Endodermal cell (in vitro differentiated cells): ENCODE measurements at regions not wholly inside any gene's neighbourhood (a gene's known extent, or its start where the extent isn't known, plus 50 kb on each side); places are given as distances from the start of the nearest gene placed in this dataset.
A peak's percentile ranks its signal among the peaks of the same experiment; 100 is the strongest.

Experiments
- DNase-seq: peaks from one replicate; pipeline ENCODE4 v3.0.0-alpha.2; 2017
- H3K27ac ChIP-seq: 2 replicates; pipeline ENCODE4 v1.5.1; 2013; ENCODE audit warnings: mild to moderate bottlenecking, low read depth, low read length, moderate library complexity
- H3K27me3 ChIP-seq: 2 replicates; pipeline ENCODE4 v1.6.1; 2013; ENCODE audit warnings: mild to moderate bottlenecking, low read length, moderate library complexity; ENCODE audit not compliant: insufficient read depth, control insufficient read depth, poor library complexity, severe bottlenecking
- H3K36me3 ChIP-seq: 2 replicates; pipeline ENCODE4 v1.7.0; 2013; ENCODE audit warnings: mild to moderate bottlenecking, low read length, moderate library complexity; ENCODE audit not compliant: control insufficient read depth, insufficient read depth
- H3K4me1 ChIP-seq: one replicate; pipeline ENCODE4 v1.7.0; 2013; ENCODE audit warnings: low read length; ENCODE audit not compliant: control insufficient read depth, insufficient read depth
- H3K4me3 ChIP-seq: 2 replicates; pipeline ENCODE4 v1.5.1; 2013; ENCODE audit warnings: mild to moderate bottlenecking, low read length, moderate library complexity
- H3K9ac ChIP-seq: 2 replicates; pipeline ENCODE4 v1.6.1; 2013; ENCODE audit warnings: mild to moderate bottlenecking, low read length, moderate library complexity; ENCODE audit not compliant: poor library complexity, severe bottlenecking; ENCODE audit errors: extremely low read depth
- H3K9me3 ChIP-seq: 2 replicates; pipeline ENCODE4 v1.6.1; 2013; ENCODE audit warnings: mild to moderate bottlenecking, low read length, moderate library complexity; ENCODE audit not compliant: control insufficient read depth
- H3K27ac Mint-ChIP-seq: 2 replicates; pipeline ENCODE4 v1.8.0; 2020; ENCODE audit warnings: mixed read lengths
- H3K27me3 Mint-ChIP-seq: 2 replicates; pipeline ENCODE4 v1.8.0; 2021; ENCODE audit warnings: mild to moderate bottlenecking, mixed read lengths; ENCODE audit not compliant: insufficient read depth
- H3K36me3 Mint-ChIP-seq: 2 replicates; pipeline ENCODE4 v1.8.0; 2020; ENCODE audit warnings: low read depth, mixed read lengths
- H3K4me1 Mint-ChIP-seq: 2 replicates; pipeline ENCODE4 v1.8.0; 2020; ENCODE audit warnings: mixed read lengths
- H3K4me3 Mint-ChIP-seq: 2 replicates; pipeline ENCODE4 v1.8.0; 2020; ENCODE audit warnings: mild to moderate bottlenecking, moderate library complexity, mixed read lengths
- H3K9me3 Mint-ChIP-seq: 2 replicates; pipeline ENCODE4 v1.8.0; 2020; ENCODE audit warnings: mild to moderate bottlenecking, mixed read lengths
- WGBS, 2 experiments: methylation state at CpG; one replicate each; pipeline versions ENCODE4 v1.1.5 to v1.1.7; 2013; ENCODE audit warnings: missing lambda C conversion rate in 2 of 2, mixed read lengths in 1 of 2; ENCODE audit not compliant: insufficient coverage in 1 of 2, insufficient read length in 1 of 2; 5-methylcytosine and 5-hydroxymethylcytosine counted together
- TF ChIP-seq, protein P1 (sequence below): fragments of 200-600 bp; sonication (generic); conservative IDR thresholded peaks from 2 replicates; pipeline ENCODE4 v1.5.0; 2021; ENCODE audit warnings: antibody characterized with exemption, mild to moderate bottlenecking

DNA sequence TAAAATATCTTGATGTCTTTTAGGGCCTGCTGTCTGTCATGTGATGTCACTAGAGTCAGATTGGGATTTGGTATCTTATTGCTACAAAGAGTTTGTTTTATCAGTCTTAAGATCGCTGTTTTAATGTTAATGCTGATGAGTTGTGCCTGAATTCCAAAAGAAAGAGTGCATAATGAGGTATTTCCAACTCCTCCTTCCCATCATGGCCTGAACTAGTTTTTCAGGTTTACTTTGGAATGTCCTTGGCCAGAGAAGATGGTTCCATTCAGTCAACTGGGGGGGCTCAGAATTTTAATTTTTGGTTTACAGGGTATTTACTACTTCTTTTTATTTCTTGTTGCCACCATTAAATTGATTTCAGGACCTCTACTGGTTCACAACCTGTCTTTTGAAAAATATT is 74.3 kb upstream of the MARCHF11 start:
- H3K36me3 ChIP-seq = no peaks in the 10 kb centered on the region
- no peak overlapping the region for H3K4me3 ChIP-seq
- no peak overlapping the region for H3K4me3 Mint-ChIP-seq
- peaks cover 31% of the 10 kb centered on the region for H3K9me3 Mint-ChIP-seq
- no peaks in the 10 kb centered on the region for H3K27me3 ChIP-seq
- H3K4me1 ChIP-seq = no peaks in the 10 kb centered on the region
- no peak overlapping the region for H3K9ac ChIP-seq
- H3K9me3 ChIP-seq = peaks cover 35% of the 10 kb centered on the region
- no peak for DNase-seq
- H3K27ac ChIP-seq = no peak overlapping the region
- H3K27me3 Mint-ChIP-seq = no peaks in the 10 kb centered on the region
- H3K4me1 Mint-ChIP-seq = peaks cover 3% of the 10 kb centered on the region
- H3K36me3 Mint-ChIP-seq = peaks cover 8% of the 10 kb centered on the region
- TF ChIP-seq, protein P1, sequence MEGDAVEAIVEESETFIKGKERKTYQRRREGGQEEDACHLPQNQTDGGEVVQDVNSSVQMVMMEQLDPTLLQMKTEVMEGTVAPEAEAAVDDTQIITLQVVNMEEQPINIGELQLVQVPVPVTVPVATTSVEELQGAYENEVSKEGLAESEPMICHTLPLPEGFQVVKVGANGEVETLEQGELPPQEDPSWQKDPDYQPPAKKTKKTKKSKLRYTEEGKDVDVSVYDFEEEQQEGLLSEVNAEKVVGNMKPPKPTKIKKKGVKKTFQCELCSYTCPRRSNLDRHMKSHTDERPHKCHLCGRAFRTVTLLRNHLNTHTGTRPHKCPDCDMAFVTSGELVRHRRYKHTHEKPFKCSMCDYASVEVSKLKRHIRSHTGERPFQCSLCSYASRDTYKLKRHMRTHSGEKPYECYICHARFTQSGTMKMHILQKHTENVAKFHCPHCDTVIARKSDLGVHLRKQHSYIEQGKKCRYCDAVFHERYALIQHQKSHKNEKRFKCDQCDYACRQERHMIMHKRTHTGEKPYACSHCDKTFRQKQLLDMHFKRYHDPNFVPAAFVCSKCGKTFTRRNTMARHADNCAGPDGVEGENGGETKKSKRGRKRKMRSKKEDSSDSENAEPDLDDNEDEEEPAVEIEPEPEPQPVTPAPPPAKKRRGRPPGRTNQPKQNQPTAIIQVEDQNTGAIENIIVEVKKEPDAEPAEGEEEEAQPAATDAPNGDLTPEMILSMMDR = no peak
- H3K27ac Mint-ChIP-seq = peak overlapping the region; percentile 46
- WGBS, 2 experiments = 83 to 95% methylated on average over 1 of the region's 1 CpG

DNA sequence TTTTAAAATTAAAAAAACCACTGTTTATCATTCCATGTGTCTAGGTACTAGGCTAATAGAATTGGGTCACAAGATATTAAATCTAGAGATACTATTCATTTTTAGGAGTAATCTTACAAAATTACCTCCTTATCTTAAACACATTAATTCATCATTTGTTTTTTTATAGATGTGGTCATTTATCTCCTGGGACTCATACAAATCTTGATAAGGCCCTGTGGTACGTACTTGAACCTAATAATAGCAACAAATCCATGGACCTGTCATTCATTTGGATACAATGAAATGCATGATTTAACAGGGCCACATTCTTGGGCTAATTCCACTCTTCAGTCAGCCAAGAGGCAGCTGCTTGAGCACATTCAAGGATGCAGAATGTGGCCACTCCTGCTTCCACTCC is 66.4 kb upstream of the MARCHF11 start:
- no peak overlapping the region for H3K4me3 ChIP-seq
- Mint-ChIP-seq H3K36me3 (peaks cover 2% of the 10 kb centered on the region), H3K27ac (no peak overlapping the region), H3K4me1 (no peaks in the 10 kb centered on the region), H3K27me3 (no peaks in the 10 kb centered on the region), H3K9me3 (peaks cover 5% of the 10 kb centered on the region), H3K4me3 (no peak overlapping the region)
- TF ChIP-seq, protein P1 = no peak
- H3K27me3 ChIP-seq = no peaks in the 10 kb centered on the region
- no peak overlapping the region for H3K27ac ChIP-seq
- 93 to 100% methylated on average over 1 of the region's 1 CpG for WGBS, 2 experiments
- no peak overlapping the region for H3K9ac ChIP-seq
- DNase-seq = no peak
- no peaks in the 10 kb centered on the region for H3K4me1 ChIP-seq
- H3K36me3 ChIP-seq = no peaks in the 10 kb centered on the region
- H3K9me3 ChIP-seq = peaks cover 11% of the 10 kb centered on the region

DNA sequence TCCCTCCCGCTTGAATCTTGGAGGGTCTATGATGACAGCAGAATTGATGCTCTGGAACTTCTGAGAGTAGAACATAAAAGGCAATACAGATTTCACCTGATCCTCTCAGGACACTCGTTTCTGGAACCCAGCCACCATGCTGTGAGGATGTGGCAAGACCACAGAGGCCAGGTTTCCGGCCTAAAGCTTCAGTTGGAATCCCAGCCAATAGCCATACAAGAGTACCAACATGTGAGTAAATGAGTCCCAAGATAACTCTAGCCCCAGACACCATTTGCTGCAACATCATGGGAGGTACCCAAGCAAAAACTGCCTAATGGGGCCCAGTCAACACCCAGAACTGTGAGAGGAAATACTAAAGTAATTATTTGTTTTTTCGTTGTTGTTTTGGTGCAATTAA is 65.7 kb upstream of the MARCHF11 start:
- no peak overlapping the region for H3K4me3 Mint-ChIP-seq
- peaks cover 6% of the 10 kb centered on the region for H3K9me3 ChIP-seq

More for the DNA sequence above, 65.7 kb upstream of the MARCHF11 start:
- Mint-ChIP-seq H3K9me3 (peaks cover 2% of the 10 kb centered on the region), H3K27ac (no peak overlapping the region), H3K27me3 (no peaks in the 10 kb centered on the region), H3K4me1 (no peaks in the 10 kb centered on the region), H3K36me3 (peaks cover 2% of the 10 kb centered on the region)
- TF ChIP-seq, protein P1 = no peak
- H3K4me1 ChIP-seq = no peaks in the 10 kb centered on the region
- H3K27me3 ChIP-seq = no peaks in the 10 kb centered on the region
- H3K9ac ChIP-seq = no peak overlapping the region
- H3K4me3 ChIP-seq = no peak overlapping the region
- no peak for DNase-seq
- no peaks in the 10 kb centered on the region for H3K36me3 ChIP-seq
- no peak overlapping the region for H3K27ac ChIP-seq
- WGBS, 2 experiments = 85 to 87% methylated on average over 3 to 4 of the region's 4 CpGs
